Activated CD4-positive, alpha-beta memory T cell treated with anti-CD3 and anti-CD28 coated beads for 36 hours (primary cell): ENCODE measurements at regions not wholly inside any gene's neighbourhood (a gene's known extent, or its start where the extent isn't known, plus 50 kb on each side); places are given as distances from the start of the nearest gene placed in this dataset.

ENCODE experiments used
- CTCF ChIA-PET: fragments of 350-600 bp; sonication (Branson Sonifier 250); formaldehyde crosslinking; loops from one replicate; lab custom pipeline; 2021; ENCODE audit warnings: antibody characterized with exemption, inconsistent platforms; lab: Charles Lee
- POLR2A ChIA-PET: fragments of 350-600 bp; sonication (Branson Sonifier 250); formaldehyde crosslinking; loops from one replicate; lab custom pipeline; 2021; ENCODE audit warnings: antibody characterized with exemption; lab: Charles Lee
- DNase-seq: peaks from one replicate; pipeline ENCODE4 v3.0.0-alpha.2; 2020
- H3K27ac Mint-ChIP-seq: one replicate; pipeline ENCODE4 v1.8.0; 2021; ENCODE audit warnings: mixed read lengths
- H3K27me3 Mint-ChIP-seq: one replicate; pipeline ENCODE4 v1.8.0; 2021; ENCODE audit warnings: mixed read lengths
- H3K36me3 Mint-ChIP-seq: one replicate; pipeline ENCODE4 v1.8.0; 2021; ENCODE audit warnings: mixed read lengths
- H3K4me1 Mint-ChIP-seq: one replicate; pipeline ENCODE4 v1.8.0; 2021; ENCODE audit warnings: low read depth, mixed read lengths
- H3K4me3 Mint-ChIP-seq: one replicate; pipeline ENCODE4 v1.8.0; 2021; ENCODE audit warnings: mild to moderate bottlenecking, mixed read lengths
- H3K9me3 Mint-ChIP-seq: one replicate; pipeline ENCODE4 v1.8.0; 2021; ENCODE audit warnings: mixed read lengths
- intact Hi-C: fragments of 100-400 bp; cut with micrococcal nuclease; formaldehyde crosslinking; loops from one replicate; pipeline ENCODE4 v1.15.1; 2023

DNA sequence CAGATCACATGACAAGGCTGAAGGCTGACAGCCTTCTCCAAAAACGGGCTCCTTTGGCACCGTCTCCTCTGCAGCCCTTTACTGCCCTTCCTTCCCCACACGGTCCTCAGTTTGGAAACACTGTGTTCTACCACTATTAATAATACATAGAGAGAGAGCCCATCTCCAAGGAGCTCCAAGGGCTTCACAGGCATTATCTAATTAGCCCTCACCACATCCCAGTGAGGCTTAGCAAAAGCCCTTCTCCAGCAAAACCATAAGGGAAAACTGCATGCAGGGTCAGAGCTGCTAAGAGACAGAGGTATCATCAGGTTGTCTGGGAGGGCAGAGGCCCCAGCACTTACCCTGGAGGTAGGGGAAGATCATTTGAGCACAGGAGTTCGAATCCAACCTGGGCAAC, 169.3 kb upstream of the JARID2 start:
- peaks cover 2% of the 10 kb centered on the region for H3K27me3 Mint-ChIP-seq
- H3K36me3 Mint-ChIP-seq: no peaks in the 10 kb centered on the region
- H3K27ac Mint-ChIP-seq: no peak overlapping the region
- H3K4me1 Mint-ChIP-seq: no peaks in the 10 kb centered on the region
- no peak for DNase-seq
- CTCF ChIA-PET: no interaction called here
- H3K4me3 Mint-ChIP-seq: no peak overlapping the region
- intact Hi-C loops: no loop called here
- no peaks in the 10 kb centered on the region for H3K9me3 Mint-ChIP-seq
- POLR2A ChIA-PET: no interaction called here

DNA sequence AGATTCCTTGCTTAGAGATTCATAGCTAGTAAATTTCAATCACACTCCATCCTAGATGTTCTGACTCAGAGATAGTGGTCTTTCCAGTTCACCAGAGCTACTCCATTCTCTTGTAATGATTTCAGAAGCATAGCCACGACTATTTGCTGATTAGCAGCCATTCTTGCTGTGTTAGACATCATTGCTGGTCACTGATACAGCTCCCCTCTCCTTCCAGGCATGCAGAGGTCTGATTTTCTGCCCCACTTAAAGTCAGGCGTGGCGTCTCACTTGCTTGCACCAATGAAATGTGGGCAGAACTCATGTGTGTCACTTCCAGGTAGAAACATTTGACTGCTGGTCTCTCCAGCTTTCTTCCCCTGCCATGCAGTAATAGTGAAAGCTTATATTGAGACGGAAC, 168.9 kb upstream of the JARID2 start:
- Mint-ChIP-seq H3K4me3 (no peak overlapping the region), H3K9me3 (no peaks in the 10 kb centered on the region), H3K27ac (no peak overlapping the region), H3K27me3 (peaks cover 2% of the 10 kb centered on the region), H3K4me1 (no peaks in the 10 kb centered on the region), H3K36me3 (no peaks in the 10 kb centered on the region)
- intact Hi-C loops: no loop called here
- no peak for DNase-seq
- POLR2A ChIA-PET: no interaction called here
- CTCF ChIA-PET: no interaction called here

DNA sequence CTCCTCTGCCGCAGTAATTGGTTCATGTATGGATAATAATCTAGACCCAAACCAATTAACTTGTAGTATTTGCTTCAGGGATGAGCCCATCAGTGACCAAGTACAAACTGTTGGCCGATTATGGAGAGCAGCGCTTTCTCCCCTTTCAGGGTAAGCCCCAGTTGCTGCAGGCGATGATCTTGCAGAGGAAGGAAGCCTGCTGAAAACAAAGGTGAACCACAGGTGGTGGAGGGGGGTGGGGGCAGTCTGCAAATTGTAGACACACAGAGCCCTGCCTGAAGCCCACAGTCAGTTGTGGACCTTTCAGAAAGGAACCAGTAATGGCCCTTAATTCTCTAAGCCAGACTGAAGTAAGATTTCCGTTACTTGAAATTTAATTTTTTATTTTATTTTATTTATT, 167.9 kb upstream of the JARID2 start:
- Mint-ChIP-seq H3K4me3 (no peak overlapping the region), H3K4me1 (no peaks in the 10 kb centered on the region), H3K27ac (no peak overlapping the region), H3K36me3 (no peaks in the 10 kb centered on the region), H3K27me3 (peaks cover 2% of the 10 kb centered on the region), H3K9me3 (no peaks in the 10 kb centered on the region)
- CTCF ChIA-PET: no interaction called here
- POLR2A ChIA-PET: interaction anchor here (0.6 kb wide), 1 partner anchor 625 kb away, joined by 3 read pairs; no protein-coding TSS in a partner anchor
- intact Hi-C loops: no loop called here
- DNase-seq: no peak

DNA sequence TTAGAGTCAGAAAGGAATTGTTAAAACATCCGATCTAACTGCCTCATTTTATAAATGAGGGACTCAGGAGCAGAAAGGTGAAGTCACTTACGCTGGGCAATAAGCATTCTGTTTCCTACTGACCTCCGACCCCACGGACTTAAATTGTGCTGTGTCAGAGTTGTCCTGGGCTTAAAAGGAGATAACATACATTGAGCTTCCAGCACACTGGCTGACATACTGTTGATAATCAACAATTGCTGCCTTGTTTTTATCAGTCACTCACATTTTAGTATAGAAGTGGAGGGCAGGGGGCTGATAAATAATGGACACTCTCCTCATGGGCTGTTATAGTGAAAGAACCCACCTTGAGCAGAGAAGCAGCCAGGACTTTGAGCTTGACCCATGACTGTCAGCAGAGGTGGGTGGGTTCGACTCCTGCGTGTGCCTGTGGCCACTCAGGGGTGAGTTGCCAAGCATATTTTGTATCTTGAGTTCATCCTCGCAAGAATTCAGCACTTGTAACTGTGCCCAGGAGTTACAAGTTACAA, 166.5 kb upstream of the JARID2 start:
- no peaks in the 10 kb centered on the region for H3K4me1 Mint-ChIP-seq
- POLR2A ChIA-PET: no interaction called here
- peaks cover 2% of the 10 kb centered on the region for H3K27me3 Mint-ChIP-seq
- no peak for DNase-seq
- no peak overlapping the region for H3K4me3 Mint-ChIP-seq
- H3K36me3 Mint-ChIP-seq: no peaks in the 10 kb centered on the region
- CTCF ChIA-PET: no interaction called here
- no peak overlapping the region for H3K27ac Mint-ChIP-seq
- intact Hi-C loops: no loop called here
- no peaks in the 10 kb centered on the region for H3K9me3 Mint-ChIP-seq

DNA sequence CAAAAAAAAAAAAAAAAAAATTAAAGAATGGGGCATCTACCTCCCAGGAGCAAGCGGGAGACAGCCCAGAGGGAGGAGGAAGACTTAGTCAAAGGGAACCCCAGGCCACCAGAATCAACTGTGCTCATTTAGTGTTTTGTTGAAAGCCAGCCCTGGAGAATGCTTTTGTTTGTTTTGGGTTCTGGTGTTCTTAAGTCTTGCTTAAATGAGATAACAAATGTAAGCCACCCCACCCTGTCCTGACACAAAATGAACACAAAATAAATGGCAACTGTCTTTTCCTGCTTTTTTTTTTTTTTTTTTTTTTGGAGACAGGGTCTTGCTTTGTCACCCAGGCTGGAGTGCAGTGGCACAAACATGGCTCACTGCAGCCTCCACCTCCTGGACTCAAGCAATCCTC, 165.0 kb upstream of the JARID2 start:
- DNase-seq: no peak
- Mint-ChIP-seq H3K36me3 (no peaks in the 10 kb centered on the region), H3K9me3 (no peaks in the 10 kb centered on the region), H3K27me3 (peaks cover 2% of the 10 kb centered on the region), H3K4me3 (no peak overlapping the region), H3K27ac (no peak overlapping the region), H3K4me1 (no peaks in the 10 kb centered on the region)
- ChIA-PET CTCF (no interaction called here), POLR2A (no interaction called here)
- intact Hi-C loops: no loop called here

DNA sequence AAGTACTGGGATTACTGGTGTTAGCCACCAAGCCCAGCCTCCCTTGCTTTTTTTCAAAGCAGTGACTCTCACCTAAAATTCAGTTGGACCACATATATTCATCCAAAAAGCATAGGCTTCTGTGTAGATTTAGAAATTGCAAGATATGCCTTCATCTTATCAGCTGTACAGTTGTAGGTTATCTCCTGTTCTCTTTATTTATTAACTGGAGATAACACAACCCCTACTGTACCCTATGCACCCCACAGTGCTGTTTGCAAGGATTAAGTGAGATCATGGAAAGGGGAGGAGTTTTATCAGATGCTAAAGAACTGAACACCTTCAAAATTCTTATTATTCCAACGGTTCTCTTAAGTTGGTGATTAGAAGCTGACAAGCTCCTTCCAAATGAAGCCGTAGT, 164.4 kb upstream of the JARID2 start:
- H3K27me3 Mint-ChIP-seq: peaks cover under 1% of the 10 kb centered on the region
- DNase-seq: no peak
- H3K4me3 Mint-ChIP-seq: no peak overlapping the region
- ChIA-PET POLR2A (no interaction called here), CTCF (no interaction called here)
- intact Hi-C loops: no loop called here
- no peaks in the 10 kb centered on the region for H3K4me1 Mint-ChIP-seq
- H3K9me3 Mint-ChIP-seq: no peaks in the 10 kb centered on the region
- no peak overlapping the region for H3K27ac Mint-ChIP-seq
- H3K36me3 Mint-ChIP-seq: no peaks in the 10 kb centered on the region

DNA sequence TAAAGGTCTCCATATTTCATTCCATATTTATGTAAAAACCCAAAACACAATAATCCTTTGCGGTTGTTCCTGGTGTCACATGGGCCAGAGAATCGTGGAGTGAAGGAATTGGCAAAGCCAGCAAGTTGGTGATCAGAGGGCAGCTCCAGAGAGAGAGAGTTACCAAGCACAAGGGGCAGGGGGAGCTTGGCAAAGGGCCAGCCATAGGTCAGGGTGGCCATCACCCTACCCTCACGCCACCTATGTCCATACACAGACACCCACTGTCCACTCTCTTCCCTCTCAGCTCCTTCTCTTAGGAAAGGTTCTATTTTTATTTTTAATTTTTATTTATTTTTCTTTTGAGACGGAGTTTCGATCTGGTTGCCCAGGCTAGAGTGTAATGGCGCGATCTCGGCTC, 163.2 kb upstream of the JARID2 start:
- intact Hi-C loops: no loop called here
- H3K27me3 Mint-ChIP-seq: no peaks in the 10 kb centered on the region
- DNase-seq: no peak
- ChIA-PET CTCF (no interaction called here), POLR2A (no interaction called here)
- H3K9me3 Mint-ChIP-seq: no peaks in the 10 kb centered on the region
- no peaks in the 10 kb centered on the region for H3K36me3 Mint-ChIP-seq
- no peak overlapping the region for H3K4me3 Mint-ChIP-seq
- no peak overlapping the region for H3K27ac Mint-ChIP-seq
- no peaks in the 10 kb centered on the region for H3K4me1 Mint-ChIP-seq

DNA sequence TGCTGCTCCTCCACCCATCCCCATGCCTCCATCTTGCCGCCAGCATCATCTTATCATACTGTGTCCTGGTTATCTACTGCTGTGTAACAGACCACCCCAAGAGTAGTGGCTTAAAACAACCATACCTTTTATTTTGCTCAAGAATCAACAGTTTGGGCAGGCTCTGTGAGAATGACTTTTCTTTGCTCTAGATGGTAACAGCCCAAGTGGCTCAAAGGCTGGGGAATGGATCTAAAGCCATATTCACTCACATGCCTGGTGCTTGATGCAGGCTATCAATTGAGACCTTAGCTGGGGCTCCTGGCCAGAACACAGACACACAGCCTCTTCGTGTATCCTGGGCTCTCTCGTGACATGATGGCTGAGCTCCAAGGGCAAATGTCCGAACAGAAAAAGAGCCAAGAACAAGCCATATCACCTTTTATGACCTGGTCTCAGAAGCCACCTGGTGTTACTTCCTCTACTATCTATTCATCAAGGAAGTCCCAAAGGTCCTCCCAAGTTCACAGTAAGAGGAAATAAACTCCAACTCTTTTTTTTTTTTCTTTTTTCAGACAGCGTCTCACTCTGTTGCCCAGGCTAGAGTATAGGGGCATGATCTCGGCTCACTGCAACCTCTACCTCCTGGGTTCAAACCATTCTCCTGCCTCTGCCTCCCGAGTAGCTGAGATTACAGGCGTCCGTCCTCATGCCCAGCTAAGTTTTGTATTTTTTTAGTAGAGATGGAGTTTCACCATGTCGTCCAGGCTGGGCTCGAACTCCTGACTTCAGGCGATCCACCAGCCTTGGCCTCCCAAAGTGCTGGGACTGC, 159.3 kb upstream of the JARID2 start:
- no peaks in the 10 kb centered on the region for H3K4me1 Mint-ChIP-seq
- POLR2A ChIA-PET: no interaction called here
- H3K4me3 Mint-ChIP-seq: no peak overlapping the region
- no peak for DNase-seq
- no peak overlapping the region for H3K27ac Mint-ChIP-seq
- intact Hi-C loops: no loop called here
- H3K9me3 Mint-ChIP-seq: no peaks in the 10 kb centered on the region
- no peaks in the 10 kb centered on the region for H3K36me3 Mint-ChIP-seq
- no peaks in the 10 kb centered on the region for H3K27me3 Mint-ChIP-seq
- CTCF ChIA-PET: no interaction called here

DNA sequence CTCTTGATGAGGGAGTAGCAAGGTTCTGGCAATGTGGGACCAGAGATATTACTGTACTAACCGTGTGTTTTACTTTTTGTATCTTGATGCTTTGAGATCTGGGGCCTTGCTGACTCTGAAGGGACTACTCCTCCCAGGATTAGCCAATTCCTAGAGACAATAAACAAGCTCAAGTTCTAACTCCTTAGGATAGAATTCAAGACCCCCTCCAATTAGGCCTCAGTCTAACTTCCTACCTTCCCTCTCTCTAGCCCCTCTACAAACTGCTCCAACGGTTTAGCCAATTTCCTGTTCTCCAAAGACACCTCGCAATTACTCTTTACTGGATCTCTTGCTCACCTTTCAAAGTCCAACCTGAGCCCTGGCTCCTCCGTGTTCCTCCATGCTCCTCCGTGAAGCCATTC, 158.7 kb upstream of the JARID2 start:
- Mint-ChIP-seq H3K4me1 (no peaks in the 10 kb centered on the region), H3K27ac (no peak overlapping the region), H3K4me3 (no peak overlapping the region), H3K27me3 (no peaks in the 10 kb centered on the region), H3K9me3 (no peaks in the 10 kb centered on the region), H3K36me3 (no peaks in the 10 kb centered on the region)
- POLR2A ChIA-PET: no interaction called here
- CTCF ChIA-PET: interaction anchor here (0.6 kb wide), 1 partner anchor 235 kb away, joined by 4 read pairs; no protein-coding TSS in a partner anchor
- intact Hi-C loops: no loop called here
- no peak for DNase-seq

DNA sequence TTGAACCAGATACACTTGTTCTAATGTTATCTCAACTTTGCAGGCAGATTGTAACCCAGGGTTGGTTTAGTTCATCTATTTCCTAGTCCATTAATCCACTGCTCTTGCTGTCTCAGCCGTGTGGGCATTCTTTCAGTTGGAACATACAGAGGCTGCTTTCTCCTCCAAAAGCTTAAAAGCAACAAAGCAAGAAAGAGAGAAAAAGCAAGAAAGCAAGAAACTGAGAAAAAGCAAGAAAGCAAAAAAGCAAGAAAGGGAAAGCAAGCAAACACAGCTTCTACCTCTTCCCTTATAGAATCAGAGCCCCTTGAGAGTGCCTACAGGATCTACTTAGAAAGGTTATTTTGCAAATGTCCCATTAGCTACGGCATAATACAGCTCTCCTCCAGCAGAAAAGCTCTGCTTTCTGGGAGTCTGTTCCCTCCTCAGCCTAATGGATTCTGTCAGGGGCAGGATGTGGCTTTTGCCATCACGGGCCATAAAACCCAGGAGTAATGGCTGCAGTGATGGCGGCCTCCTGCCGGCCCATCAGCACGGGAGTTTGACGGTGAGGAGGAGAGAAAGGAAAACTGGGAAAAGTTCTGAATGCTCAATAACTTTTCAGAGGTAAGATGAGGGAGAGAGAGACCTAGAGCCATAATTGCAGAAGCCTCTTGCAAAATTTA, 156.8 kb upstream of the JARID2 start:
- no peaks in the 10 kb centered on the region for H3K36me3 Mint-ChIP-seq
- ChIA-PET CTCF (no interaction called here), POLR2A (no interaction called here)
- H3K4me3 Mint-ChIP-seq: no peak overlapping the region
- no peak for DNase-seq
- H3K9me3 Mint-ChIP-seq: no peaks in the 10 kb centered on the region
- H3K4me1 Mint-ChIP-seq: no peaks in the 10 kb centered on the region
- intact Hi-C loops: no loop called here
- peaks cover 1% of the 10 kb centered on the region for H3K27me3 Mint-ChIP-seq
- H3K27ac Mint-ChIP-seq: no peak overlapping the region

DNA sequence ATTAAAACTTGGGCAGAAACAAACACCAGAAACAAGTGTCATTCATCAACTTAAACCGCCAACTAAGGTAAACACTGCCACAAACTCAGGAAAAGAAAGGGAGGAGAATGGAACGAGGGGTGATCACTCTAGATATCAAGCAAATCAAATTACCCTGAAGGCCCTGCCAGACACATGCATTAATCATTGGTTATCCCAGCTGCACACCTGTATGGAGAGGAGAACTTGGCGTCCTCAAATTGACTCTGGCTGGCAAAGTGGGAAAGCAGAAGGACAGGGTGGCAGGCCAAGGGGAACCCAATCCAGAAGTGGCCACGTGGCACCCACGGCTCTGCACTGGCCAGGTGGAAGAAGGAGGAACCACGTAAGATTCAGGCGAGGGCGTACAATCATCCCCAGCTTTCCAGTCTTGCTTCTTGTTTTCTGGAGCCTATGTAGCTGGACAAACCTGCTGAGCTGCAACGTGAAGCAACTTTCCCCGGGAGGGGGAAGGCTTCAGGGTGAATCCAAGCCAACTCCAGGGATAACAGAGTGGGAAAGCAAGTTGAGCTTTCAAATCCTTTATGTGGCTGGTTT, 156.2 kb upstream of the JARID2 start:
- H3K9me3 Mint-ChIP-seq: no peaks in the 10 kb centered on the region
- DNase-seq: no peak
- H3K36me3 Mint-ChIP-seq: no peaks in the 10 kb centered on the region
- ChIA-PET CTCF (no interaction called here), POLR2A (no interaction called here)
- no peak overlapping the region for H3K4me3 Mint-ChIP-seq
- intact Hi-C loops: no loop called here
- H3K27me3 Mint-ChIP-seq: peaks cover 1% of the 10 kb centered on the region
- H3K27ac Mint-ChIP-seq: no peak overlapping the region
- no peaks in the 10 kb centered on the region for H3K4me1 Mint-ChIP-seq

DNA sequence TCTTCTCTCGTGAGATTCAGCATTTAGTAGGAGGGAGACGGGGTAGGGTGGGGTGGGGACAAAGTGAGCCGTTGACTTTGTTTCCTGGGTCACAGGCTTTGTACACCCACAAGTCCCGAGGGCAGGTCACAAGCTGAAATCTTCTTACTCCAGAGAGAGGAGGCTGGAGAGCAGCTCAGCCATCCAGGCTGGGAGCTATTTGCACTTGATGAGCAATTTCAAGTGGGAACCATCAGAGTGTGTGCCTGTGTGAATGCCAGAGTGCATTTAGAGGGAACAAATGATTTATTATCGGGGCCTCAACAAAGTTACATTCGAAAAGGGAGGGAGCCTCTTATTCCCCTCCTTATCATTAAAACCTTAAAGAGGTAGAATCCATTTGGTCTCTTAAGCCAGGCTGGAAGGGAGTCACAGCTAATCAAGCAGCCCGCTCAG, 155.7 kb upstream of the JARID2 start:
- no peaks in the 10 kb centered on the region for H3K9me3 Mint-ChIP-seq
- H3K4me1 Mint-ChIP-seq: no peaks in the 10 kb centered on the region
- DNase-seq: no peak
- CTCF ChIA-PET: no interaction called here
- H3K4me3 Mint-ChIP-seq: no peak overlapping the region
- intact Hi-C loops: no loop called here
- H3K27ac Mint-ChIP-seq: no peak overlapping the region
- H3K27me3 Mint-ChIP-seq: peaks cover 1% of the 10 kb centered on the region
- POLR2A ChIA-PET: no interaction called here
- H3K36me3 Mint-ChIP-seq: no peaks in the 10 kb centered on the region
